ENCODE measurements at regions not wholly inside any gene's neighbourhood (a gene's known extent, or its start where the extent isn't known, plus 50 kb on each side); places are given as distances from the start of the nearest gene placed in this dataset.

DNA sequence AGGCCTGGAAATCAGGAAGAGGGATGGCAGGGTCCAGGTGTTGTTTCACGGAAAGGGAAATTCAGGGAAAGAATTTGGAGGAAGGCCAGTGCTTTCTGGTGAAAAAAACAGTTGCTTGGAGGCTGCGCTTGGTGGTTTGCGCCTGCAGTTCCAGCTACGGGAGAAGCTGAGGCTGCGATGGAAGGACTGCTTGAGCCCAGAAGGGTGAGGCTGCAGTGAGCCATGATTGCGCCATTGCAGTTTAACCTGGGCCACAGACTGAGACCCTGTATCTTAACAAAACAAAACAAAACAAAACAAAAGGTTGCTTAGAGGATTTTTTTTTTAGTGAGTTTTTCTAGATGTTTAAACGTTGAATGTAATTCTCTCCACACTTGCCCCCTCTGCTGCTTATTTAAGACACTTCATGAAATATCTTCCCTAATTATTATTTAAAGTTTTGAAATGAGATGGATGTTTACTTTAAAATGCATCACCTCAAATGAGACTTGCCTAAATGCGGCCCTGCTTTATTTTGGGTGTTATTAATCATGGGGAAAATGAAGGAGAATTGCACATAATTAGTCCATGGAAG lies 75.4 kb upstream of the TRPC4 start:
- TF ChIP-seq, protein P1, sequence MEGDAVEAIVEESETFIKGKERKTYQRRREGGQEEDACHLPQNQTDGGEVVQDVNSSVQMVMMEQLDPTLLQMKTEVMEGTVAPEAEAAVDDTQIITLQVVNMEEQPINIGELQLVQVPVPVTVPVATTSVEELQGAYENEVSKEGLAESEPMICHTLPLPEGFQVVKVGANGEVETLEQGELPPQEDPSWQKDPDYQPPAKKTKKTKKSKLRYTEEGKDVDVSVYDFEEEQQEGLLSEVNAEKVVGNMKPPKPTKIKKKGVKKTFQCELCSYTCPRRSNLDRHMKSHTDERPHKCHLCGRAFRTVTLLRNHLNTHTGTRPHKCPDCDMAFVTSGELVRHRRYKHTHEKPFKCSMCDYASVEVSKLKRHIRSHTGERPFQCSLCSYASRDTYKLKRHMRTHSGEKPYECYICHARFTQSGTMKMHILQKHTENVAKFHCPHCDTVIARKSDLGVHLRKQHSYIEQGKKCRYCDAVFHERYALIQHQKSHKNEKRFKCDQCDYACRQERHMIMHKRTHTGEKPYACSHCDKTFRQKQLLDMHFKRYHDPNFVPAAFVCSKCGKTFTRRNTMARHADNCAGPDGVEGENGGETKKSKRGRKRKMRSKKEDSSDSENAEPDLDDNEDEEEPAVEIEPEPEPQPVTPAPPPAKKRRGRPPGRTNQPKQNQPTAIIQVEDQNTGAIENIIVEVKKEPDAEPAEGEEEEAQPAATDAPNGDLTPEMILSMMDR (IDR thresholded peaks at IDR 0.05; ENCODE audit: low read length): no peak
- no peak for TF ChIP-seq EZH2 (IDR thresholded peaks at IDR 0.05; ENCODE audit: borderline replicate concordance, low read length)

Data from OCI-LY1 (cell line).